GM13977 (cell line): ENCODE measurements at regions not wholly inside any gene's neighbourhood (a gene's known extent, or its start where the extent isn't known, plus 50 kb on each side); places are given as distances from the start of the nearest gene placed in this dataset.

Experiments
- DNase-seq: peaks from one replicate; pipeline ENCODE4 v3.0.0; 2012; ENCODE audit warnings: low spot score
- in situ Hi-C: fragments of 300-500 bp; cut with MboI; formaldehyde crosslinking; loops from one replicate; pipeline ENCODE4 v1.12.0; 2022; ENCODE audit warnings: low sequenced_read_pairs, low pct_unique_long_range_greater_than_20kb, mixed read lengths, inconsistent platforms; ENCODE audit not compliant: unreplicated experiment
- TF ChIP-seq, protein P1 (sequence below): IDR thresholded peaks from 2 replicates; pipeline ENCODE4 v1.5.1; 2012; ENCODE audit warnings: mild to moderate bottlenecking, control low read depth; ENCODE audit not compliant: insufficient read depth; ENCODE audit errors: extremely low read depth, missing control alignments

DNA sequence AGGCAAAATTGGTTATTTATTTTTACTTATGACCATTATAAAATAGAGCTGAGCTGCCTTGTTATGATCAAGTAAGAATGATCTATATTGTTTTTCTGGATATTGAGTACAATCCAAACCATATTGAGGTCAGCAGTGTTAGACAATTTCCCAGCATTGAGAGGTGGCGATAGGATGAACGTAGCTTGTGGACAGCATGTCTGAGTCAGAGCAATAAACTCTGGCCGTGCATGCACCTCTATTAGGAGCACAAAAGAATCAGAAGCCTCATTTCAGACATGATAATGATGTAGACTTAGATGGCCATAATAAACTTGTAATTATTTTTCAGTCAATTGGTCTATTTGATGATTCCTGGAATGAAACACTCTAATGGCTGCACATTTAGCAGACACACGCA lies 491.6 kb downstream of the RIT2 start:
- TF ChIP-seq, protein P1, sequence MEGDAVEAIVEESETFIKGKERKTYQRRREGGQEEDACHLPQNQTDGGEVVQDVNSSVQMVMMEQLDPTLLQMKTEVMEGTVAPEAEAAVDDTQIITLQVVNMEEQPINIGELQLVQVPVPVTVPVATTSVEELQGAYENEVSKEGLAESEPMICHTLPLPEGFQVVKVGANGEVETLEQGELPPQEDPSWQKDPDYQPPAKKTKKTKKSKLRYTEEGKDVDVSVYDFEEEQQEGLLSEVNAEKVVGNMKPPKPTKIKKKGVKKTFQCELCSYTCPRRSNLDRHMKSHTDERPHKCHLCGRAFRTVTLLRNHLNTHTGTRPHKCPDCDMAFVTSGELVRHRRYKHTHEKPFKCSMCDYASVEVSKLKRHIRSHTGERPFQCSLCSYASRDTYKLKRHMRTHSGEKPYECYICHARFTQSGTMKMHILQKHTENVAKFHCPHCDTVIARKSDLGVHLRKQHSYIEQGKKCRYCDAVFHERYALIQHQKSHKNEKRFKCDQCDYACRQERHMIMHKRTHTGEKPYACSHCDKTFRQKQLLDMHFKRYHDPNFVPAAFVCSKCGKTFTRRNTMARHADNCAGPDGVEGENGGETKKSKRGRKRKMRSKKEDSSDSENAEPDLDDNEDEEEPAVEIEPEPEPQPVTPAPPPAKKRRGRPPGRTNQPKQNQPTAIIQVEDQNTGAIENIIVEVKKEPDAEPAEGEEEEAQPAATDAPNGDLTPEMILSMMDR, result no peak
- in situ Hi-C loops, result no loop called here
- DNase-seq, result no peak

DNA sequence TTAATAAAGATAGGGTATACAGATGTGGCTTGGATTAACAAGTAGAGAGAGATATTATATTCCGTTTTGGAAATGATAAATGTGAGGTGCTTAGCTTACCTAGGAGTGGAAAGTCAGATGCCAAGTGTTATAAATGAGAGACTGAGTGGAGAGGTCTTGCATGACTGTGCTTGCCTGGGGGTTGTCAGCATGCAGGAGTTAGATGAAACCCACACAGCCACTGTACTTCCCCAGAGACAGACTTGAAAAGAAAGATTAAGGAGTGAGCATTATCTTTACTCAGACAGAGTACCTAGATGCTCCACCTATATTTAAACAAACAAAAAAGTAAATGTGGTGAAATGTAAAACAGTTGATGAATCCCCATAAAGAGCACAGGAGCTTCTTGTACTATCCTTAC lies 482.7 kb downstream of the RIT2 start:
- TF ChIP-seq, protein P1, result no peak
- no peak for DNase-seq
- in situ Hi-C loops, result no loop called here

DNA sequence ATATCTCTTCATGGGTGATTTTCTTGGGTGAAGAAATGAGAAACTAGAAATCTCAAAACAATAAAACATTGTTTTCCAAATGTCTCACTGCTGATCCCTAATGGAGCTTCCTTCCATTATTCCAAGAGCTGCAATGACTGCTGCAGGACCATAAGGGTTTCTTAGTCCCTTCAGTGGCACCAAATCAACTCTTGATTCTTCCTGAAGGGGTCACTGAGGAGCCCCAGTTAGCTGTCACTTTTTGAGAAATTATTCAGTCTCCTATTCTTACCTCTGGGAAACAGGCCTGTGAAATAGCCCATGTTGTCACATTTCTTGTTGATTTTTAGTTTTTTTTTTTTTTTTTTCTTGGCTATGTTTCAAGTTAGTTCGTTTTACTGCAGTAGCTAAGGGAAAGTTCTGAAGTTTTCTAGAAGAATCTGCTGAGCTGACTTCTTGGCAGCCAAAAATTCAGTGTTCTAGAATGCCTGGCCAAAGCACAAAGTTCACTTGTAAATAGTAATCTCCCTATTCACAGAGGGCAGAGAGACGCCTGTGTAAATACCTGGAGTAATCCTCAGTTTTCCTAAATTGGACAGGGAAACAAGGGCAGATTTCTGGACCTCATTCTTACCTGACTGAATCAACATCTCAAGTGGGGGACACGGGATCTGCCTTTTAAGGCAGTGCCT lies 480.0 kb downstream of the RIT2 start:
- no peak for DNase-seq
- TF ChIP-seq, protein P1, result peak; percentile 5
- in situ Hi-C loops, result no loop called here

DNA sequence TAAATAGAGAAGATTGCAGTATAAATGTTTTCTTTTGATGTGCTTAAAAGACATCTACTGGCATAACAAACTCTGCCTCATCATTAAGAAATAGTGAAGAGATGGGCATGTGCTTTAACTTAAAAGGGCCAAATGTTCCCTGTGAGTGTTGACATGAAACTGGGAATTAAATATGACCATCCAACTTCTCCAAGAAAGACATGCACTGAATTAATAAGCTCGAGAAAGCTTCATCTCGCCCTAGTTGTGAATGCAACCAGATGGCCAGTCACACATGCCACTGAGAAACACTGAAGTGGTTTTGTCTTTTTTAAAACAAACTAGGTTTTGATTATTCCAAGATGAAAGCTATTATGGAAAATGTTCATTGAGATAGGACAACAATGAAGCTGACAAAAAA lies 479.2 kb downstream of the RIT2 start:
- in situ Hi-C loops, result no loop called here
- DNase-seq, result no peak
- TF ChIP-seq, protein P1, result no peak

DNA sequence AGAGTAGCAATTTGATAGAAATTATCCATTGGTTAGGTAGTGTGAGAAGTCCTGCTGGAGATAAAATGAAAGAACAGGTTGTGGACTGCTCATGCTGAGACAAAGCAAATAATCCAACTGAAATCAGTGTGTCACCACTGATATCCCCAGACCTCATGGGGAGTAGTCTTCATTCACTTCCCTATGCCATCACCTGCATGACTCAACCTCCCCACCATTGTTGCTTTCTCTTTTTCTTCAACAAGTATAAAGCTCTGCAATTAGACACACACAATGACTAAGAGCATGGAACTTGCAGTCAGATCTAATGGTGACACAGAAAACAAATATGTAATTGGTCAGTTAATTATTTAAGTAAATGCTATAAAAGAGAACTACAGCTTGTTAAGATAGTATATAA lies 475.3 kb downstream of the RIT2 start:
- TF ChIP-seq, protein P1, result no peak
- in situ Hi-C loops, result no loop called here
- DNase-seq, result no peak

DNA sequence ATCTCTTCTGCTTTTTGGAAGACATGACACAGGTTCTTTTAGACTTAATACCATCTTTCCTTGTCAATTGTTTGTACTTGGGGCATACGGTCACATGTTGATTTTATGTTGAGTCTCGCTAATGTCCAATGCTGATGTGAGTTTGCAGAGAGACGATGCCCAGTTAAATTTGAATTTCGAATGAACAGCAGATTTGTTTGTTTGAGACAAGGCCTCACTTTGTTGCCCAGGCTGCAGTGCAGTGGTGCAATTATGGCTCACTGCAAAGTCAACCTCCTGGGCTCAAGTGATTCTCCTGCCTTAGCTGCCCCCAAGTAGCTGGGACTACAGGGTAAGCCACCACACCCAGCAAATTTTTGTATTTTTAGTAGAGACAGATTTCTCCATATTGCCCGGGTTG lies 473.5 kb downstream of the RIT2 start:
- TF ChIP-seq, protein P1, result no peak
- in situ Hi-C loops, result no loop called here
- DNase-seq, result no peak
